Epithelial cell of esophagus (primary cell): ENCODE measurements at regions not wholly inside any gene's neighbourhood (a gene's known extent, or its start where the extent isn't known, plus 50 kb on each side); places are given as distances from the start of the nearest gene placed in this dataset.

Experiments
- DNase-seq: peaks from one replicate; pipeline ENCODE4 v3.0.0; 2010; ENCODE audit warnings: low read depth
- H3K4me3 ChIP-seq: 2 replicates; pipeline ENCODE4 v1.5.1; 2011; ENCODE audit warnings: mild to moderate bottlenecking, low read length, control low read depth
- CTCF ChIP-seq: IDR thresholded peaks from 2 replicates; pipeline ENCODE4 v1.5.1; 2011; ENCODE audit warnings: low read depth, mild to moderate bottlenecking, low read length, control low read depth, inconsistent platforms; ENCODE audit not compliant: insufficient read depth; ENCODE audit errors: missing control alignments

GRCh38 chr1:11350265-11350664, 77.3 kb downstream of the UBIAD1 start:
- no peak overlapping the region for H3K4me3 ChIP-seq
- no peak for DNase-seq
- no peak for TF ChIP-seq CTCF

GRCh38 chr1:11352058-11352715, 79.2 kb downstream of the UBIAD1 start:
- TF ChIP-seq CTCF, result no peak
- H3K4me3 ChIP-seq, result no peak overlapping the region
- no peak for DNase-seq

GRCh38 chr1:11352816-11353799, 80.1 kb downstream of the UBIAD1 start:
- no peak for TF ChIP-seq CTCF
- no peak for DNase-seq
- H3K4me3 ChIP-seq, result no peak overlapping the region

GRCh38 chr1:11354893-11355553, 82.0 kb downstream of the UBIAD1 start:
- no peak for TF ChIP-seq CTCF
- DNase-seq, result no peak
- no peak overlapping the region for H3K4me3 ChIP-seq

- no peak for TF ChIP-seq CTCF
- no peak for DNase-seq
- no peak overlapping the region for H3K4me3 ChIP-seq
These were observed 82.8 kb downstream of the UBIAD1 start for GRCh38 chr1:11355559-11356475.

- DNase-seq, result no peak
- no peak for TF ChIP-seq CTCF
- H3K4me3 ChIP-seq, result no peak overlapping the region
These were observed 84.3 kb downstream of the UBIAD1 start for GRCh38 chr1:11357276-11357675.
